ENCODE measurements at regions not wholly inside any gene's neighbourhood (a gene's known extent, or its start where the extent isn't known, plus 50 kb on each side); places are given as distances from the start of the nearest gene placed in this dataset.

- TF ChIP-seq CTCF (IDR thresholded peaks at IDR 0.05) = no peak
- TF ChIP-seq POLR2A (IDR thresholded peaks at IDR 0.05) = no peak
Observed at GRCh38 chr9:13769006-13769405, 489.5 kb upstream of the MPDZ start.

All from Peyer's patch (tissue), 4 donors.